ENCODE measurements at regions not wholly inside any gene's neighbourhood (a gene's known extent, or its start where the extent isn't known, plus 50 kb on each side); places are given as distances from the start of the nearest gene placed in this dataset.
A peak's percentile ranks its signal among the peaks of the same experiment; 100 is the strongest.

- Histone ChIP-seq H3K4me3 (no peak overlapping the region), H3F3A (ENCODE audit: insufficient read depth) (peaks cover 78% of the 10 kb centered on the region), H3K4me1 (ENCODE audit: insufficient read depth) (peaks cover 46% of the 10 kb centered on the region), H3K27me3 (replicated peaks; ENCODE audit: insufficient read depth) (no peaks in the 10 kb centered on the region), H3K36me3 (ENCODE audit: low read depth) (no peaks in the 10 kb centered on the region), H3K9me3 (ENCODE audit: low read depth) (no peaks in the 10 kb centered on the region), H3K4me2 (ENCODE audit: unreplicated experiment) (no peak overlapping the region), H4K20me1 (ENCODE audit: insufficient read depth) (no peaks in the 10 kb centered on the region), H3K9me2 (ENCODE audit: insufficient read depth) (no peaks in the 10 kb centered on the region), H2AFZ (no peak overlapping the region), H3K9ac (no peak overlapping the region), H3K79me2 (ENCODE audit: insufficient read depth) (peaks cover 33% of the 10 kb centered on the region), H3K27ac (no peak overlapping the region)
- 78 to 82% methylated on average over 4 of the region's 4 CpGs for WGBS, 2 experiments (ENCODE audit: low coverage in 1 of 2, low lambda C conversion rate in 2 of 2, missing lambda C conversion rate in 2 of 2)
- no peak for DNase-seq
- TF ChIP-seq EZH2 (IDR thresholded peaks at IDR 0.05; ENCODE audit: insufficient read depth, poor library complexity, severe bottlenecking), result no peak
- TF ChIP-seq EZH2phosphoT487 (IDR thresholded peaks at IDR 0.05; ENCODE audit: insufficient read depth, low read depth), result no peak
- in situ Hi-C loops (cut with MboI), result loop anchor here (10.0 kb wide), 1 partner anchor 187 kb away; no protein-coding TSS in a partner anchor
Measured at GRCh38 chr15:39177561-39177960, 403.3 kb upstream of the THBS1 start.

GRCh38 chr15:39180030-39180429, 400.8 kb upstream of the THBS1 start:
- WGBS, 2 experiments (ENCODE audit: low coverage in 1 of 2, low lambda C conversion rate in 2 of 2, missing lambda C conversion rate in 2 of 2), result 45 to 72% methylated on average over 1 of the region's 1 CpG
- H3K9me3 ChIP-seq (ENCODE audit: low read depth), result no peaks in the 10 kb centered on the region
- no peaks in the 10 kb centered on the region for H4K20me1 ChIP-seq (ENCODE audit: insufficient read depth)
- H3K4me1 ChIP-seq (ENCODE audit: insufficient read depth), result peaks cover 60% of the 10 kb centered on the region
- in situ Hi-C loops (cut with MboI), result no loop called here
- H3F3A ChIP-seq (ENCODE audit: insufficient read depth), result peaks cover 79% of the 10 kb centered on the region
- H3K9ac ChIP-seq, result peak overlapping the region; percentile 56
- H3K36me3 ChIP-seq (ENCODE audit: low read depth), result no peaks in the 10 kb centered on the region
- H3K4me2 ChIP-seq (ENCODE audit: unreplicated experiment), result peak overlapping the region; percentile 25
- DNase-seq, result peak; percentile 32
- no peaks in the 10 kb centered on the region for H3K9me2 ChIP-seq (ENCODE audit: insufficient read depth)
- H3K27ac ChIP-seq, result peak overlapping the region; percentile 85
- H3K79me2 ChIP-seq (ENCODE audit: insufficient read depth), result peaks cover 23% of the 10 kb centered on the region
- no peaks in the 10 kb centered on the region for H3K27me3 ChIP-seq (replicated peaks; ENCODE audit: insufficient read depth)
- H3K4me3 ChIP-seq, result no peak overlapping the region
- no peak for TF ChIP-seq EZH2 (IDR thresholded peaks at IDR 0.05; ENCODE audit: insufficient read depth, poor library complexity, severe bottlenecking)
- TF ChIP-seq EZH2phosphoT487 (IDR thresholded peaks at IDR 0.05; ENCODE audit: insufficient read depth, low read depth), result no peak
- no peak overlapping the region for H2AFZ ChIP-seq

GRCh38 chr15:39180483-39180933, 400.4 kb upstream of the THBS1 start:
- peaks cover 63% of the 10 kb centered on the region for H3K4me1 ChIP-seq (ENCODE audit: insufficient read depth)
- H3K27ac ChIP-seq, result peak overlapping the region; percentile 85
- in situ Hi-C loops (cut with MboI), result no loop called here
- H3K36me3 ChIP-seq (ENCODE audit: low read depth), result no peaks in the 10 kb centered on the region
- H3K79me2 ChIP-seq (ENCODE audit: insufficient read depth), result peaks cover 23% of the 10 kb centered on the region
- peak overlapping the region; percentile 25 for H3K4me2 ChIP-seq (ENCODE audit: unreplicated experiment)
- TF ChIP-seq EZH2phosphoT487 (IDR thresholded peaks at IDR 0.05; ENCODE audit: insufficient read depth, low read depth), result 0 out of 2 replicates have a peak, but pooled peaks have one; percentile 66
- TF ChIP-seq EZH2 (IDR thresholded peaks at IDR 0.05; ENCODE audit: insufficient read depth, poor library complexity, severe bottlenecking), result no peak
- no peaks in the 10 kb centered on the region for H3K27me3 ChIP-seq (replicated peaks; ENCODE audit: insufficient read depth)
- H3K9me2 ChIP-seq (ENCODE audit: insufficient read depth), result no peaks in the 10 kb centered on the region
- peak overlapping the region; percentile 56 for H3K9ac ChIP-seq
- H3F3A ChIP-seq (ENCODE audit: insufficient read depth), result peaks cover 84% of the 10 kb centered on the region
- DNase-seq, result peak; percentile 78
- no peak overlapping the region for H2AFZ ChIP-seq
- H3K9me3 ChIP-seq (ENCODE audit: low read depth), result no peaks in the 10 kb centered on the region
- no peaks in the 10 kb centered on the region for H4K20me1 ChIP-seq (ENCODE audit: insufficient read depth)
- H3K4me3 ChIP-seq, result no peak overlapping the region

- no peak for DNase-seq
- peaks cover 63% of the 10 kb centered on the region for H3K4me1 ChIP-seq (ENCODE audit: insufficient read depth)
- H3K27ac ChIP-seq, result peak overlapping the region; percentile 85
- TF ChIP-seq EZH2phosphoT487 (IDR thresholded peaks at IDR 0.05; ENCODE audit: insufficient read depth, low read depth) (no peak), EZH2 (IDR thresholded peaks at IDR 0.05; ENCODE audit: insufficient read depth, poor library complexity, severe bottlenecking) (no peak)
- no peaks in the 10 kb centered on the region for H3K27me3 ChIP-seq (replicated peaks; ENCODE audit: insufficient read depth)
- peak overlapping the region; percentile 34 for H3K4me2 ChIP-seq (ENCODE audit: unreplicated experiment)
- H4K20me1 ChIP-seq (ENCODE audit: insufficient read depth), result no peaks in the 10 kb centered on the region
- in situ Hi-C loops (cut with MboI), result no loop called here
- H3K9ac ChIP-seq, result peak overlapping the region; percentile 56
- H3K9me3 ChIP-seq (ENCODE audit: low read depth), result no peaks in the 10 kb centered on the region
- peaks cover 91% of the 10 kb centered on the region for H3F3A ChIP-seq (ENCODE audit: insufficient read depth)
- H3K4me3 ChIP-seq, result 0 out of 2 replicates have a peak overlapping the region, but pooled peaks have one; percentile 7
- H3K79me2 ChIP-seq (ENCODE audit: insufficient read depth), result peaks cover 23% of the 10 kb centered on the region
- no peak overlapping the region for H2AFZ ChIP-seq
- H3K36me3 ChIP-seq (ENCODE audit: low read depth), result no peaks in the 10 kb centered on the region
- no peaks in the 10 kb centered on the region for H3K9me2 ChIP-seq (ENCODE audit: insufficient read depth)
- 5 to 19% methylated on average over 1 of the region's 1 CpG for WGBS, 2 experiments (ENCODE audit: low coverage in 1 of 2, low lambda C conversion rate in 2 of 2, missing lambda C conversion rate in 2 of 2)
Measured at GRCh38 chr15:39181056-39181747, 399.7 kb upstream of the THBS1 start.
